ENCODE measurements at regions not wholly inside any gene's neighbourhood (a gene's known extent, or its start where the extent isn't known, plus 50 kb on each side); places are given as distances from the start of the nearest gene placed in this dataset.

DNA sequence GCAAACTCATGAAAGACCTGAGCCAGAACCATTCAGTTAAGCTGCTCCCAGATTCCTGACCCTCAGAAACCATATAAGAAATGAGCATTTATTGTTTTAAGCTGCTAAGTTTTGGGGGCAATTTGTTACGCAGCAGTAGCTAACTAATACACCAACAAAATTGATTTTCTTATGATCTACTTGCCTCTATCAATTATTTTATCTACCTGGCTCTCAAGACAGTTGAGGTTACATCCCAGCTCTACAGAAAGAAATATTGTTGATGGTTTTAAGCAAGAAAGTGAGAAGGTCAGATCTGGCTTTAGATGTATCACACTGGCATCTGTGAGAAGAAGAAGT is 103.1 kb upstream of the MDM1 start:
- Histone ChIP-seq H3K9me3 (replicated peaks; ENCODE audit: insufficient read depth, low read length) (no peaks in the 10 kb centered on the region), H3K36me3 (replicated peaks; ENCODE audit: insufficient read depth, low read length) (no peaks in the 10 kb centered on the region), H3K4me3 (ENCODE audit: low read length) (no peak overlapping the region), H3K27me3 (replicated peaks; ENCODE audit: insufficient read depth, low read length) (no peaks in the 10 kb centered on the region), H2AFZ (ENCODE audit: low read length) (no peak overlapping the region), H4K20me1 (ENCODE audit: insufficient read depth, low read length) (no peaks in the 10 kb centered on the region), H3K9me2 (replicated peaks; ENCODE audit: insufficient read depth, low read length) (no peaks in the 10 kb centered on the region), H3K4me1 (ENCODE audit: low read length) (no peaks in the 10 kb centered on the region), H3K9ac (ENCODE audit: low read length) (no peak overlapping the region), H3K4me2 (ENCODE audit: low read depth, low read length) (no peak overlapping the region), H3K27ac (ENCODE audit: low read length) (no peak overlapping the region), H3F3A (ENCODE audit: insufficient read depth, low read length) (no peaks in the 10 kb centered on the region), H3K79me2 (ENCODE audit: low read length) (no peaks in the 10 kb centered on the region)
- no peak for DNase-seq
- TF ChIP-seq EZH2phosphoT487 (IDR thresholded peaks at IDR 0.05; ENCODE audit: low read length) (no peak), EZH2 (optimal IDR thresholded peaks at IDR 0.05; ENCODE audit: low read depth, low read length) (no peak)
- TF ChIP-seq, protein P1, sequence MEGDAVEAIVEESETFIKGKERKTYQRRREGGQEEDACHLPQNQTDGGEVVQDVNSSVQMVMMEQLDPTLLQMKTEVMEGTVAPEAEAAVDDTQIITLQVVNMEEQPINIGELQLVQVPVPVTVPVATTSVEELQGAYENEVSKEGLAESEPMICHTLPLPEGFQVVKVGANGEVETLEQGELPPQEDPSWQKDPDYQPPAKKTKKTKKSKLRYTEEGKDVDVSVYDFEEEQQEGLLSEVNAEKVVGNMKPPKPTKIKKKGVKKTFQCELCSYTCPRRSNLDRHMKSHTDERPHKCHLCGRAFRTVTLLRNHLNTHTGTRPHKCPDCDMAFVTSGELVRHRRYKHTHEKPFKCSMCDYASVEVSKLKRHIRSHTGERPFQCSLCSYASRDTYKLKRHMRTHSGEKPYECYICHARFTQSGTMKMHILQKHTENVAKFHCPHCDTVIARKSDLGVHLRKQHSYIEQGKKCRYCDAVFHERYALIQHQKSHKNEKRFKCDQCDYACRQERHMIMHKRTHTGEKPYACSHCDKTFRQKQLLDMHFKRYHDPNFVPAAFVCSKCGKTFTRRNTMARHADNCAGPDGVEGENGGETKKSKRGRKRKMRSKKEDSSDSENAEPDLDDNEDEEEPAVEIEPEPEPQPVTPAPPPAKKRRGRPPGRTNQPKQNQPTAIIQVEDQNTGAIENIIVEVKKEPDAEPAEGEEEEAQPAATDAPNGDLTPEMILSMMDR (IDR thresholded peaks at IDR 0.05; ENCODE audit: low read length): no peak

DNA sequence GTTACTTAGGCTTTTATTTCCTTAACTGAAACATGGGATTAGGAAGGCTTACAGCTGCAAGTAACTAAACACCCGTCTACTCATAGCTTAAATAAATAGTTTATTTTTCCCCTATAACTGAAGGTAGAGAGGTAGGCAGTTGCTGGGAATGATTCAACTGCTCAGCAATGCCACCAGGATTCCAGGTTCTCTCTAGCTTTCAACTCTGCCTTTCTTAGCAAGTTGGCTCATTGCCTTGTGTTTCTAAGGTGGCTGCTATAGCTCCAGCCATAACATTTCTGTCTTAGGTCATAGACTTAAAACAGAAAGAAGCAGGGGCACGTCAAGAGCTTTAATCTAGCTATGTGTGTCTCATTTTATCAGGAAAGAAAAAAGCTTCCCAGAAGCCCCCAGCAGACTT is 103.7 kb upstream of the MDM1 start:
- H3K27ac ChIP-seq (ENCODE audit: low read length): no peak overlapping the region
- no peaks in the 10 kb centered on the region for H3K9me3 ChIP-seq (replicated peaks; ENCODE audit: insufficient read depth, low read length)
- H3K4me1 ChIP-seq (ENCODE audit: low read length): no peaks in the 10 kb centered on the region
- H2AFZ ChIP-seq (ENCODE audit: low read length): no peak overlapping the region
- no peaks in the 10 kb centered on the region for H4K20me1 ChIP-seq (ENCODE audit: insufficient read depth, low read length)
- no peak for TF ChIP-seq EZH2phosphoT487 (IDR thresholded peaks at IDR 0.05; ENCODE audit: low read length)
- TF ChIP-seq, protein P1 (IDR thresholded peaks at IDR 0.05; ENCODE audit: low read length): no peak
- TF ChIP-seq EZH2 (optimal IDR thresholded peaks at IDR 0.05; ENCODE audit: low read depth, low read length): no peak
- no peak for DNase-seq
- no peaks in the 10 kb centered on the region for H3K79me2 ChIP-seq (ENCODE audit: low read length)
- no peaks in the 10 kb centered on the region for H3F3A ChIP-seq (ENCODE audit: insufficient read depth, low read length)
- no peak overlapping the region for H3K9ac ChIP-seq (ENCODE audit: low read length)
- H3K4me2 ChIP-seq (ENCODE audit: low read depth, low read length): no peak overlapping the region
- H3K9me2 ChIP-seq (replicated peaks; ENCODE audit: insufficient read depth, low read length): no peaks in the 10 kb centered on the region
- H3K36me3 ChIP-seq (replicated peaks; ENCODE audit: insufficient read depth, low read length): no peaks in the 10 kb centered on the region
- no peak overlapping the region for H3K4me3 ChIP-seq (ENCODE audit: low read length)
- no peaks in the 10 kb centered on the region for H3K27me3 ChIP-seq (replicated peaks; ENCODE audit: insufficient read depth, low read length)

DNA sequence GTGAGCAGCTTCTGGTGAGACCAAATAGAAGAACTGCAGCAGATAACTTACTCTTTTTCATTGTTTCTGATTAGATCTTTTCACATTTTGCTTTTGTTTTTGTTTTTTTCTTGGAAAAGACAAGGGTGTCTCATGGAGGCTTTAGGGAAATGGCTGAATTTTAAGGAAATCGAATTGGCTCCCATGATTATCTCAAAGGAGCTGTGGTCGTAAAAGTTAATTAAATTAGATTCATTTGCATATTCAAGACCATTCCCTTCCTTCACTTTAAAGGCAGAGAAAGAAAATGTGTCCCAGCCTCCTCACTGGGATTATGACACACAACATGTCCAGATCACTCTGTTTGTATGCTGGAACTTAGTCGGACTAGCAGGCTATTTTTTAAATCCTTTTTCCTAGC is 106.4 kb upstream of the MDM1 start:
- no peaks in the 10 kb centered on the region for H3K27me3 ChIP-seq (replicated peaks; ENCODE audit: insufficient read depth, low read length)
- H3K4me2 ChIP-seq (ENCODE audit: low read depth, low read length): no peak overlapping the region
- no peaks in the 10 kb centered on the region for H3K9me3 ChIP-seq (replicated peaks; ENCODE audit: insufficient read depth, low read length)
- no peak for DNase-seq
- no peaks in the 10 kb centered on the region for H3K4me1 ChIP-seq (ENCODE audit: low read length)
- H2AFZ ChIP-seq (ENCODE audit: low read length): no peak overlapping the region
- no peaks in the 10 kb centered on the region for H3K79me2 ChIP-seq (ENCODE audit: low read length)
- TF ChIP-seq, protein P1 (IDR thresholded peaks at IDR 0.05; ENCODE audit: low read length): no peak
- TF ChIP-seq EZH2phosphoT487 (IDR thresholded peaks at IDR 0.05; ENCODE audit: low read length) (no peak), EZH2 (optimal IDR thresholded peaks at IDR 0.05; ENCODE audit: low read depth, low read length) (no peak)
- H3K4me3 ChIP-seq (ENCODE audit: low read length): no peak overlapping the region
- H3K27ac ChIP-seq (ENCODE audit: low read length): no peak overlapping the region
- H3K9ac ChIP-seq (ENCODE audit: low read length): no peak overlapping the region
- H4K20me1 ChIP-seq (ENCODE audit: insufficient read depth, low read length): no peaks in the 10 kb centered on the region
- no peaks in the 10 kb centered on the region for H3K9me2 ChIP-seq (replicated peaks; ENCODE audit: insufficient read depth, low read length)
- H3F3A ChIP-seq (ENCODE audit: insufficient read depth, low read length): no peaks in the 10 kb centered on the region
- no peaks in the 10 kb centered on the region for H3K36me3 ChIP-seq (replicated peaks; ENCODE audit: insufficient read depth, low read length)

Data from MM.1S (cell line).